ENCODE measurements at regions not wholly inside any gene's neighbourhood (a gene's known extent, or its start where the extent isn't known, plus 50 kb on each side); places are given as distances from the start of the nearest gene placed in this dataset.

DNA sequence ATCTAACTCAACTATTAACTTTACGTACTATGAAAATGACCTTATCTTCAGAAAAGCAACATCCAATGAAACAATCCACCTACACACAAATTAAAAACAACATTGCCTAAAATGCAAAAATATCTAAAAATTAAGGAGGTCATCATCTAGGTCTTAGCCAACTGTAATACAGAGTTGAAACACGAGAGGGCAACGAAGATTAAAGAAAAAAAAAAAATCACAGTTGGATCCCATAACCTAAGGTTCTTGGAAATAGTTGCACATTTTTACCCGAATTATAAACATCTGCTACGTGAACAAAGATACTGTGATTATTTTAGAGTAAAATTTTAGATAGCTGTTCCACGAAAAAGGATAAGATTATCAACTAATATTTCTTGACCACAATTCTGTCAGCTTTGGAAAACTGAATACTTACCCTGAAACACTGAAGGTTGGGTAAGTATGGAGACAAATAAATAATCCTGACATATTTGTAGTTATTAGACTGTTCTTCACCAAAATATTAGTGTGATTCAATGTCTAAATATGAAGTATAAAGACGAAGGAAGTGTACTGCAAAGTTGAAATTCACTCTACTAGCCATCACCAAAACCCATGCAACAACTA lies 88.0 kb upstream of the AK4 start:
- TF ChIP-seq, protein P1, sequence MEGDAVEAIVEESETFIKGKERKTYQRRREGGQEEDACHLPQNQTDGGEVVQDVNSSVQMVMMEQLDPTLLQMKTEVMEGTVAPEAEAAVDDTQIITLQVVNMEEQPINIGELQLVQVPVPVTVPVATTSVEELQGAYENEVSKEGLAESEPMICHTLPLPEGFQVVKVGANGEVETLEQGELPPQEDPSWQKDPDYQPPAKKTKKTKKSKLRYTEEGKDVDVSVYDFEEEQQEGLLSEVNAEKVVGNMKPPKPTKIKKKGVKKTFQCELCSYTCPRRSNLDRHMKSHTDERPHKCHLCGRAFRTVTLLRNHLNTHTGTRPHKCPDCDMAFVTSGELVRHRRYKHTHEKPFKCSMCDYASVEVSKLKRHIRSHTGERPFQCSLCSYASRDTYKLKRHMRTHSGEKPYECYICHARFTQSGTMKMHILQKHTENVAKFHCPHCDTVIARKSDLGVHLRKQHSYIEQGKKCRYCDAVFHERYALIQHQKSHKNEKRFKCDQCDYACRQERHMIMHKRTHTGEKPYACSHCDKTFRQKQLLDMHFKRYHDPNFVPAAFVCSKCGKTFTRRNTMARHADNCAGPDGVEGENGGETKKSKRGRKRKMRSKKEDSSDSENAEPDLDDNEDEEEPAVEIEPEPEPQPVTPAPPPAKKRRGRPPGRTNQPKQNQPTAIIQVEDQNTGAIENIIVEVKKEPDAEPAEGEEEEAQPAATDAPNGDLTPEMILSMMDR (IDR thresholded peaks at IDR 0.05; ENCODE audit: low read depth, low read length, poor library complexity, severe bottlenecking) = peak; percentile 60
- TF ChIP-seq EZH2phosphoT487 (IDR thresholded peaks at IDR 0.05; ENCODE audit: borderline replicate concordance, low read length) = no peak

GRCh38 chr1:65062339-65062738 lies 85.7 kb upstream of the AK4 start:
- no peak overlapping the region for H3K27ac ChIP-seq (ENCODE audit: low read depth, low read length)
- no peak overlapping the region for H3K4me2 ChIP-seq (ENCODE audit: low read length)
- no peaks in the 10 kb centered on the region for H3K9me2 ChIP-seq (replicated peaks; ENCODE audit: control insufficient read depth, low read length)
- H3K36me3 ChIP-seq (ENCODE audit: control insufficient read depth, low read length) = peaks cover 9% of the 10 kb centered on the region
- H3K79me2 ChIP-seq (ENCODE audit: control insufficient read depth, low read length) = peaks cover 19% of the 10 kb centered on the region
- H4K20me1 ChIP-seq (ENCODE audit: control insufficient read depth, insufficient read depth, low read depth, low read length) = no peaks in the 10 kb centered on the region
- no peaks in the 10 kb centered on the region for H3K9me3 ChIP-seq (ENCODE audit: control insufficient read depth, insufficient read depth, low read length)
- no peak overlapping the region for H3K4me3 ChIP-seq (ENCODE audit: low read length)
- H3K27me3 ChIP-seq (ENCODE audit: control insufficient read depth, low read length) = no peaks in the 10 kb centered on the region
- TF ChIP-seq EZH2phosphoT487 (IDR thresholded peaks at IDR 0.05; ENCODE audit: borderline replicate concordance, low read length) = no peak
- TF ChIP-seq, protein P1 (IDR thresholded peaks at IDR 0.05; ENCODE audit: low read depth, low read length, poor library complexity, severe bottlenecking) = no peak
- H3F3A ChIP-seq (ENCODE audit: control insufficient read depth, insufficient read depth) = peaks cover 13% of the 10 kb centered on the region; the same call in 1 of the 2 replicates
- peaks cover 12% of the 10 kb centered on the region for H3K4me1 ChIP-seq (ENCODE audit: control insufficient read depth, low read length)

More for the DNA sequence above, 88.0 kb upstream of the AK4 start:
- H3K4me3 ChIP-seq (ENCODE audit: low read length) = no peak overlapping the region
- H3K36me3 ChIP-seq (ENCODE audit: control insufficient read depth, low read length) = peaks cover 14% of the 10 kb centered on the region
- no peaks in the 10 kb centered on the region for H3K4me1 ChIP-seq (ENCODE audit: control insufficient read depth, low read length)
- H3K27ac ChIP-seq (ENCODE audit: low read depth, low read length) = no peak overlapping the region
- H3K9me2 ChIP-seq (replicated peaks; ENCODE audit: control insufficient read depth, low read length) = no peaks in the 10 kb centered on the region
- H3K9me3 ChIP-seq (ENCODE audit: control insufficient read depth, insufficient read depth, low read length) = no peaks in the 10 kb centered on the region
- H4K20me1 ChIP-seq (ENCODE audit: control insufficient read depth, insufficient read depth, low read depth, low read length) = no peaks in the 10 kb centered on the region
- no peaks in the 10 kb centered on the region for H3K27me3 ChIP-seq (ENCODE audit: control insufficient read depth, low read length)
- no peak overlapping the region for H3K4me2 ChIP-seq (ENCODE audit: low read length)
- peaks cover 10% of the 10 kb centered on the region for H3K79me2 ChIP-seq (ENCODE audit: control insufficient read depth, low read length)
- H3F3A ChIP-seq (ENCODE audit: control insufficient read depth, insufficient read depth) = peaks cover 11% of the 10 kb centered on the region; the same call in 1 of the 2 replicates

DNA sequence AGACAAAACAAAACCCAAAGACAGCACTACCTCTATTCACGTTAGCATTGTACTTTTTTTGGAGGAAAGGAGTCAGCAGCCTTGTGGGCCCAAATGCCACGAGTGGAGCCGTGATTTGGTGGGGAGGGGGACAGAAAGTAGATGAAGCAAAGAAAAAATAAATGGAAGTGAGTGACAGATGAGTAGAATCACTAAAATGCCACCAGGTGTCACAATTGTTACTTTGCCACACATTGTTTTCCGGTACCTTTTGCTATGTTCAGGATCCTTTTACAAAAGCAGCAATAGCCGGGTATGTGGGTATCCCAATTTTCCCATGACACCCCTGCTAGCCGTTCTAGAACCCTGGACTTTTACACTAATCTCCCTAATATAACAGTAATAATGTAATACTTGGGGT lies 85.0 kb upstream of the AK4 start:
- no peak overlapping the region for H3K4me2 ChIP-seq (ENCODE audit: low read length)
- H3K36me3 ChIP-seq (ENCODE audit: control insufficient read depth, low read length) = peaks cover 6% of the 10 kb centered on the region
- peaks cover 19% of the 10 kb centered on the region for H3K79me2 ChIP-seq (ENCODE audit: control insufficient read depth, low read length)
- peaks cover 14% of the 10 kb centered on the region for H3K4me1 ChIP-seq (ENCODE audit: control insufficient read depth, low read length)
- H3K4me3 ChIP-seq (ENCODE audit: low read length) = no peak overlapping the region
- H3K9me2 ChIP-seq (replicated peaks; ENCODE audit: control insufficient read depth, low read length) = no peaks in the 10 kb centered on the region
- H3K9me3 ChIP-seq (ENCODE audit: control insufficient read depth, insufficient read depth, low read length) = no peaks in the 10 kb centered on the region
- no peaks in the 10 kb centered on the region for H3K27me3 ChIP-seq (ENCODE audit: control insufficient read depth, low read length)
- H4K20me1 ChIP-seq (ENCODE audit: control insufficient read depth, insufficient read depth, low read depth, low read length) = no peaks in the 10 kb centered on the region
- TF ChIP-seq EZH2phosphoT487 (IDR thresholded peaks at IDR 0.05; ENCODE audit: borderline replicate concordance, low read length) = no peak
- TF ChIP-seq, protein P1 (IDR thresholded peaks at IDR 0.05; ENCODE audit: low read depth, low read length, poor library complexity, severe bottlenecking) = peak; percentile 46
- no peak overlapping the region for H3K27ac ChIP-seq (ENCODE audit: low read depth, low read length)
- peaks cover 13% of the 10 kb centered on the region; the same call in 1 of the 2 replicates for H3F3A ChIP-seq (ENCODE audit: control insufficient read depth, insufficient read depth)

All from DOHH2 (cell line).